Calu3 (cell line): ENCODE measurements at regions not wholly inside any gene's neighbourhood (a gene's known extent, or its start where the extent isn't known, plus 50 kb on each side); places are given as distances from the start of the nearest gene placed in this dataset.

Source experiments
- BruUV-seq: library from RNA; stranded (reverse); fragments of 400-500 nt; replicated peaks from 2 replicates; lab custom pipeline; 2021; lab: Mats Ljungman, UMichigan
- CTCF ChIA-PET: fragments of 300-600 bp; sonication (Branson Sonifier 250); formaldehyde crosslinking; loops from one replicate; lab custom pipeline; 2022; ENCODE audit warnings: antibody characterized with exemption; lab: Charles Lee
- DNase-seq: peaks from one replicate; pipeline ENCODE4 v3.0.0; 2022
- H3K27ac Mint-ChIP-seq: one replicate; pipeline ENCODE4 v1.8.0; 2022; ENCODE audit warnings: mixed read lengths; ENCODE audit not compliant: unreplicated experiment
- H3K27me3 Mint-ChIP-seq: one replicate; pipeline ENCODE4 v1.8.0; 2022; ENCODE audit warnings: mixed read lengths; ENCODE audit not compliant: unreplicated experiment
- H3K36me3 Mint-ChIP-seq: one replicate; pipeline ENCODE4 v1.8.0; 2022; ENCODE audit warnings: mild to moderate bottlenecking, moderate library complexity, mixed read lengths; ENCODE audit not compliant: insufficient read depth, unreplicated experiment
- H3K4me1 Mint-ChIP-seq: one replicate; pipeline ENCODE4 v1.8.0; 2022; ENCODE audit warnings: mild to moderate bottlenecking, low read depth, mixed read lengths; ENCODE audit not compliant: unreplicated experiment
- H3K4me3 Mint-ChIP-seq: one replicate; pipeline ENCODE4 v1.8.0; 2022; ENCODE audit warnings: mild to moderate bottlenecking, low read depth, moderate library complexity, mixed read lengths; ENCODE audit not compliant: unreplicated experiment
- H3K9me3 Mint-ChIP-seq: one replicate; pipeline ENCODE4 v1.8.0; 2022; ENCODE audit warnings: low read depth, mixed read lengths; ENCODE audit not compliant: unreplicated experiment
- intact Hi-C: fragments of 100-400 bp; cut with micrococcal nuclease; formaldehyde crosslinking; loops from one replicate; pipeline ENCODE4 v1.10.0; 2022; ENCODE audit not compliant: unreplicated experiment
- TF ChIP-seq, protein P1 (sequence below): fragments of 200-600 bp; IDR thresholded peaks from one replicate; pipeline ENCODE4 v1.8.0; 2022; ENCODE audit warnings: antibody characterized with exemption; ENCODE audit not compliant: unreplicated experiment

GRCh38 chr3:70556056-70556455, 243.6 kb upstream of the MDFIC2 start:
- CTCF ChIA-PET = no interaction called here
- Mint-ChIP-seq H3K9me3 (no peaks in the 10 kb centered on the region), H3K4me1 (no peaks in the 10 kb centered on the region), H3K4me3 (no peak overlapping the region), H3K27ac (no peak overlapping the region), H3K36me3 (no peaks in the 10 kb centered on the region), H3K27me3 (no peaks in the 10 kb centered on the region)
- no peak for DNase-seq
- BruUV-seq = no TSS peak
- TF ChIP-seq, protein P1, sequence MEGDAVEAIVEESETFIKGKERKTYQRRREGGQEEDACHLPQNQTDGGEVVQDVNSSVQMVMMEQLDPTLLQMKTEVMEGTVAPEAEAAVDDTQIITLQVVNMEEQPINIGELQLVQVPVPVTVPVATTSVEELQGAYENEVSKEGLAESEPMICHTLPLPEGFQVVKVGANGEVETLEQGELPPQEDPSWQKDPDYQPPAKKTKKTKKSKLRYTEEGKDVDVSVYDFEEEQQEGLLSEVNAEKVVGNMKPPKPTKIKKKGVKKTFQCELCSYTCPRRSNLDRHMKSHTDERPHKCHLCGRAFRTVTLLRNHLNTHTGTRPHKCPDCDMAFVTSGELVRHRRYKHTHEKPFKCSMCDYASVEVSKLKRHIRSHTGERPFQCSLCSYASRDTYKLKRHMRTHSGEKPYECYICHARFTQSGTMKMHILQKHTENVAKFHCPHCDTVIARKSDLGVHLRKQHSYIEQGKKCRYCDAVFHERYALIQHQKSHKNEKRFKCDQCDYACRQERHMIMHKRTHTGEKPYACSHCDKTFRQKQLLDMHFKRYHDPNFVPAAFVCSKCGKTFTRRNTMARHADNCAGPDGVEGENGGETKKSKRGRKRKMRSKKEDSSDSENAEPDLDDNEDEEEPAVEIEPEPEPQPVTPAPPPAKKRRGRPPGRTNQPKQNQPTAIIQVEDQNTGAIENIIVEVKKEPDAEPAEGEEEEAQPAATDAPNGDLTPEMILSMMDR = no peak
- intact Hi-C loops = loop anchor here (10.0 kb wide), 1 partner anchor 749 kb away; no protein-coding TSS in a partner anchor

DNA sequence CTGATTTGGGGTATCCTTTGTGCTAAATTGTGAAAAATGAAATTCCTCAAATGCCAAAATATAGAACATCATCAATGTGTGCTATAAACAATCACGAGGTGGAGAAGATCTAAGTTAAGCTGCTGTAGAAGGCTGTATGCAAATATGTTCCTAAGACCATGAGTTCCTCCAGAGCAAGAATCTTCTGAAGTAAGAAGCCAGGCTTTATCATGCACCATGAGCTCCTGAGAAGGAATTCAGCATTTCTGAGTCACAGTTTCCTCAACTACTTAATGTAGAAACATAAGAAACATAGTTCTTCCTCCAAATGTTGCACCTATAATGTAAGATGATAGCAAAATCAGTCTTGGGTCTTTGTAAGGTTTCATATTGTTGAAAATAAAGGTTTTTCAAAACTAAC, 241.7 kb upstream of the MDFIC2 start:
- Mint-ChIP-seq H3K27me3 (no peaks in the 10 kb centered on the region), H3K4me3 (no peak overlapping the region), H3K4me1 (no peaks in the 10 kb centered on the region), H3K36me3 (no peaks in the 10 kb centered on the region), H3K27ac (no peak overlapping the region), H3K9me3 (no peaks in the 10 kb centered on the region)
- no TSS peak for BruUV-seq
- intact Hi-C loops = loop anchor here (5.0 to 10.0 kb wide), 2 partner anchors 751 to 1098 kb away; no protein-coding TSS in a partner anchor
- CTCF ChIA-PET = no interaction called here
- TF ChIP-seq, protein P1 = no peak
- DNase-seq = no peak

DNA sequence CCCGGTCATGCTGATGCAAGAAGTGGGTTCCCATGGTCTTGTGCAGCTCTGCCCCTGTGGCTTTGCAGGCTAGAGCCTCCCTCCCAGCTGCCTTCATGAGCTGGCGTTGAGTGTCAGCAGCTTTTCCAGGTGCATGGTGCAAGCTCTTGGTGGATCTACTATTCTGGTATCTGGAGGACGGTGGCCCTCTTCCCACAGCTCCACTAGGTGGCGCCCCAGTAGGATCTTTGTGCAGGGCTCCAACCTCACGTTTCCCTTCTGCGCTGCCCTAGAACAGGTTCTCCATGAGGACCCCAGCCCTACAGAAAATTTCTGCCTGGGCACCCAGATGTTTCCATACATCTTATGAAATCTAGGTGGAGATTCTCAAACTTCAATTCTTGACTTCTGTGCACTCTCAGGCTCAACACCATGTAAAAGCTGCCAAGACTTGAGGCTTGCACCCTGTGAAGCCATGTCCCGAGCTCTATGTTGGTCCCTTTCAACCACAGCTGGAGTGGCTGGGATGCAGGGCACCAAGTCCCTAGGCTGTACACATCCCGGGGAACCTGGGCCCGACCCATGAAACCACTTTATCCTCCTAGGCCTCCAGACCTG, 238.4 kb upstream of the MDFIC2 start:
- Mint-ChIP-seq H3K27ac (no peak overlapping the region), H3K4me1 (no peaks in the 10 kb centered on the region), H3K9me3 (no peaks in the 10 kb centered on the region), H3K36me3 (no peaks in the 10 kb centered on the region), H3K27me3 (no peaks in the 10 kb centered on the region), H3K4me3 (no peak overlapping the region)
- CTCF ChIA-PET = interaction anchor here (0.8 kb wide), 1 partner anchor 472 kb away, joined by 4 read pairs; no protein-coding TSS in a partner anchor
- intact Hi-C loops = loop anchor here (2.0 to 10.0 kb wide), 3 partner anchors 754 to 1101 kb away; no protein-coding TSS in a partner anchor
- peak; percentile 75 for DNase-seq
- BruUV-seq = no TSS peak
- TF ChIP-seq, protein P1 = peak; percentile 33

- H3K4me1 Mint-ChIP-seq = no peaks in the 10 kb centered on the region
- H3K27ac Mint-ChIP-seq = no peak overlapping the region
- CTCF ChIA-PET = no interaction called here
- no peak for DNase-seq
- no peaks in the 10 kb centered on the region for H3K27me3 Mint-ChIP-seq
- no peaks in the 10 kb centered on the region for H3K36me3 Mint-ChIP-seq
- H3K4me3 Mint-ChIP-seq = no peak overlapping the region
- TF ChIP-seq, protein P1 = no peak
- BruUV-seq = no TSS peak
- intact Hi-C loops = no loop called here
- no peaks in the 10 kb centered on the region for H3K9me3 Mint-ChIP-seq
These were observed 234.2 kb upstream of the MDFIC2 start for GRCh38 chr3:70546679-70547078.
